ENCODE measurements at regions not wholly inside any gene's neighbourhood (a gene's known extent, or its start where the extent isn't known, plus 50 kb on each side); places are given as distances from the start of the nearest gene placed in this dataset.

DNA sequence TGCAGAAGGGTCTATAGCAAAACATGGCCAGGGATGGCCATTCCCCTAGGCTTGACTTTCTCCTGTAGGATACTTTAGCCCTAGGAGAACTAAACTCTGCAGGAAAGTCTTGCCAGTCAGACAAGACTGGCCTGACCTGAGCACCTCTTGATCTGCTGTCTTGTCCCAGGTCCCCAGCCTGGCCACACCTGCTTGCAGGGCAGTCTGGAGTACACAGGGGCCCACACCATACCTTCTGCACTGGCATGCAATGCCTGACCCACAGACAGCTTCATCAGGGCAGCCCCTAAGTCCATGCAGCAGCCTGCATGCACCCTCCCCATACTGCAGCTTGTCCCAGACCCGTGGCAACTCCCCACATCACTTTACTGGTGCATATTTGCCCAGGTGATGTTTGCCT lies 204.6 kb downstream of the LRRC3B start:
- TF ChIP-seq, protein P1, sequence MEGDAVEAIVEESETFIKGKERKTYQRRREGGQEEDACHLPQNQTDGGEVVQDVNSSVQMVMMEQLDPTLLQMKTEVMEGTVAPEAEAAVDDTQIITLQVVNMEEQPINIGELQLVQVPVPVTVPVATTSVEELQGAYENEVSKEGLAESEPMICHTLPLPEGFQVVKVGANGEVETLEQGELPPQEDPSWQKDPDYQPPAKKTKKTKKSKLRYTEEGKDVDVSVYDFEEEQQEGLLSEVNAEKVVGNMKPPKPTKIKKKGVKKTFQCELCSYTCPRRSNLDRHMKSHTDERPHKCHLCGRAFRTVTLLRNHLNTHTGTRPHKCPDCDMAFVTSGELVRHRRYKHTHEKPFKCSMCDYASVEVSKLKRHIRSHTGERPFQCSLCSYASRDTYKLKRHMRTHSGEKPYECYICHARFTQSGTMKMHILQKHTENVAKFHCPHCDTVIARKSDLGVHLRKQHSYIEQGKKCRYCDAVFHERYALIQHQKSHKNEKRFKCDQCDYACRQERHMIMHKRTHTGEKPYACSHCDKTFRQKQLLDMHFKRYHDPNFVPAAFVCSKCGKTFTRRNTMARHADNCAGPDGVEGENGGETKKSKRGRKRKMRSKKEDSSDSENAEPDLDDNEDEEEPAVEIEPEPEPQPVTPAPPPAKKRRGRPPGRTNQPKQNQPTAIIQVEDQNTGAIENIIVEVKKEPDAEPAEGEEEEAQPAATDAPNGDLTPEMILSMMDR (IDR thresholded peaks at IDR 0.05; ENCODE audit: extremely low read depth, insufficient read depth, missing control alignments): no peak
- in situ Hi-C loops (cut with MboI; ENCODE audit: low pct_unique_long_range_greater_than_20kb, low sequenced_read_pairs, unreplicated experiment): no loop called here

GRCh38 chr3:26838026-26838425 lies 215.5 kb downstream of the LRRC3B start:
- DNase-seq (ENCODE audit: low spot score): no peak
- in situ Hi-C loops (cut with MboI; ENCODE audit: low pct_unique_long_range_greater_than_20kb, low sequenced_read_pairs, unreplicated experiment): no loop called here
- TF ChIP-seq, protein P1 (IDR thresholded peaks at IDR 0.05; ENCODE audit: extremely low read depth, insufficient read depth, missing control alignments): no peak

More for the DNA sequence above, 204.6 kb downstream of the LRRC3B start:
- DNase-seq (ENCODE audit: low spot score): no peak

GRCh38 chr3:26839001-26839400 lies 216.4 kb downstream of the LRRC3B start:
- in situ Hi-C loops (cut with MboI; ENCODE audit: low pct_unique_long_range_greater_than_20kb, low sequenced_read_pairs, unreplicated experiment): no loop called here
- TF ChIP-seq, protein P1 (IDR thresholded peaks at IDR 0.05; ENCODE audit: extremely low read depth, insufficient read depth, missing control alignments): no peak
- no peak for DNase-seq (ENCODE audit: low spot score)

GRCh38 chr3:26840272-26840870 lies 217.8 kb downstream of the LRRC3B start:
- DNase-seq (ENCODE audit: low spot score): no peak
- in situ Hi-C loops (cut with MboI; ENCODE audit: low pct_unique_long_range_greater_than_20kb, low sequenced_read_pairs, unreplicated experiment): no loop called here
- TF ChIP-seq, protein P1 (IDR thresholded peaks at IDR 0.05; ENCODE audit: extremely low read depth, insufficient read depth, missing control alignments): no peak

DNA sequence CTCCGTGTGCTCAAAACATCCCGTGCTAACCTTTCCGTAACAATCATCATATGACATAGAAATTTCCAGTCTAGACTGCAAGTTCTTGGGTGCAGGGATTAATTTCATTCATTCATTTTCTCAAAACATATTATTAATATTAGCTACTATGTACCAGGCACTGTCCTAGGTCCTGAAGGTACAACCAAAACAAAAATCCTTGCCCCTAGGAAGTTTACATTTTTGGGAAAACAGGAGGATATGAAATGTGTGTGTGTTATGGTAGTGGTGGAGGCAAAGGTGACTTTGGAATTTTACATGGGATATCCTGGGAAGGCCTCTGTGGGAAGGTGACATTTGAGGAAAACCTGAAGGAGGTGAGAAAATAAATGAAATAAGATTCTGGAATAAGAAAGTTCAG lies 222.6 kb downstream of the LRRC3B start:
- no peak for DNase-seq (ENCODE audit: low spot score)
- TF ChIP-seq, protein P1 (IDR thresholded peaks at IDR 0.05; ENCODE audit: extremely low read depth, insufficient read depth, missing control alignments): no peak
- in situ Hi-C loops (cut with MboI; ENCODE audit: low pct_unique_long_range_greater_than_20kb, low sequenced_read_pairs, unreplicated experiment): no loop called here

- DNase-seq (ENCODE audit: low spot score): no peak
- in situ Hi-C loops (cut with MboI; ENCODE audit: low pct_unique_long_range_greater_than_20kb, low sequenced_read_pairs, unreplicated experiment): no loop called here
Observed at GRCh38 chr3:26847680-26848079, 225.1 kb downstream of the LRRC3B start.

More at GRCh38 chr3:26847680-26848079, 225.1 kb downstream of the LRRC3B start:
- TF ChIP-seq, protein P1 (IDR thresholded peaks at IDR 0.05; ENCODE audit: extremely low read depth, insufficient read depth, missing control alignments): no peak

Data from GM13977 (cell line).